NCI-H460 (cell line): ENCODE measurements at regions not wholly inside any gene's neighbourhood (a gene's known extent, or its start where the extent isn't known, plus 50 kb on each side); places are given as distances from the start of the nearest gene placed in this dataset.

Source experiments
- DNase-seq: peaks from one replicate; pipeline ENCODE4 v3.0.0-alpha.2; 2016; ENCODE audit warnings: low read depth; ENCODE audit errors: extremely low read depth

- DNase-seq: no peak
Observed at GRCh38 chrX:99722094-99722493, 688.0 kb downstream of the PCDH19 start.

- no peak for DNase-seq
Observed at GRCh38 chrX:99719140-99719539, 690.9 kb downstream of the PCDH19 start.

GRCh38 chrX:99717716-99718115 lies 692.4 kb downstream of the PCDH19 start:
- no peak for DNase-seq

DNA sequence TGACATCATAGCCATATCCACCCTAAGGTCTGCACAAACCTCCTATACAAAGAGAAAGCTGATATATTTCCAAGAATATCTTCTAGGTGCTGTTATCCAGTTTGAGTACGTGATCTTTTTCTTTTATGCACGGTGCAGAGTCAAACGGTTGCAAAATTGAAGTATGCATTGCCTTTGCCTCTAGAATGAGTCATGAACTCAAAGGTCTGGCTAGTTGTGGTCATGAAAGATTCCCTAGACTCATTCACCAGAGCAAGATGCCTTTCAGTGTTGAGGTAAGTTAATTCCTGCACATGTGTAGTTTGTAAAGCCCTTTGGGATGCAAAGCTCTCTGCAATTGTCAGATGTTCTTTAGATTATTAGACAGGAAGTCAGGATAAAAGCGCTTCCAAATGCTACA lies 704.4 kb downstream of the PCDH19 start:
- no peak for DNase-seq

DNA sequence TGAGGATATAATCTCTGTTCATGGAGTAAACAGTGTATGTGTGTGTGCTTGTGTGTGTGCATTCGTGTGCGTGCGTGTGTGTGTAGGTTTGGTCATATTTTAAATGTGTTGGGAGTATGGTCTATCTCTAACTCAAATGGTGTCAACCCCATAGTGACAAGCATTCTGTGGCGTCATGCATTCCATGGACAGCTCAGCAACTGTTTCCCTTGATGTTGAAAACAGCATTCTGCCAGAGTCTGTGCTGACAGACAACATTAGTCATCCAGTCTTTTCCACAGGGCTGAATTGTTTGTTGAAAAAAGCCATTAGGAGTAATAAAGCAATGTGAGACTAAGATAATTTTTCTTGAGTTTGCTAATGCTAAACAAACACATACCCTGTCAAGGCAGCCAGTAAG lies 706.6 kb downstream of the PCDH19 start:
- no peak for DNase-seq

DNA sequence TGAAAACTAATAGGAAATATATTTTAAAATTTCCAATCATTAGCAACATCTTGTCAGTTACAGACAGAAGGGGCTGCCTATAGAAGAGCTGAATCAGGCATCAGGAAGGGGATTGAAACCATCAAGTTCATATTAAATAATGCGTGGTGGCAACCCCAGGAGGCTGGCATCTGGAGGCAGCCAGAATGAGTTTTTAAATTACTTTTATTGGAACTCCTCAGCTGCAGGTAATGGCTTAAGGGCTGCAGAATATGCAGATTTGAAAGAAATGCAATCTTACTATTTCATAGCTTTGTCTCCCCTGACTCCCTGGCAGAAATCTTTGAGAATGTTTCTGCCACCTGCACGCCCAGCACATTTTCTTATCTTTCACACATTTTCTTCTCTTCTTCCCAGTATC lies 711.6 kb downstream of the PCDH19 start:
- DNase-seq: no peak

DNA sequence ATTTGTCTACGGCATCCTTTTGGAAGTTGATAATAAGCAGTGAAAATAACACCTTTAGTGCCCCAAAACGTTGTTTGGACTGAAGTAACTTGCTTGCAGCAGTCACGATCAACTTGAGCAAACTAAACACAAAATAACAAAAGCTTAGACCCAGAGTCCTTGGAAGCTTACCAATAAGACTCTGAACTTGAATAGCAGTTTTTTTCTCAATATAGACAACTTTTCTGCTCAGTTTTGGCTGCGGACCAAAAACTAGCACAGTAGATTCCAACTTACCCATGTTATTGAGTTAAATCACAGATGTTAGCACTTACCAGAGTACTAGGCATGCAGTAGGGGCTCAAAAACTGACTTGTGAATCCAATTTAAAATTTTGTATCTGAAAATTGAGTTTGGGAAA lies 746.9 kb downstream of the PCDH19 start:
- DNase-seq: no peak

- no peak for DNase-seq
Observed at GRCh38 chrX:99654188-99654587, 755.9 kb downstream of the PCDH19 start.

DNA sequence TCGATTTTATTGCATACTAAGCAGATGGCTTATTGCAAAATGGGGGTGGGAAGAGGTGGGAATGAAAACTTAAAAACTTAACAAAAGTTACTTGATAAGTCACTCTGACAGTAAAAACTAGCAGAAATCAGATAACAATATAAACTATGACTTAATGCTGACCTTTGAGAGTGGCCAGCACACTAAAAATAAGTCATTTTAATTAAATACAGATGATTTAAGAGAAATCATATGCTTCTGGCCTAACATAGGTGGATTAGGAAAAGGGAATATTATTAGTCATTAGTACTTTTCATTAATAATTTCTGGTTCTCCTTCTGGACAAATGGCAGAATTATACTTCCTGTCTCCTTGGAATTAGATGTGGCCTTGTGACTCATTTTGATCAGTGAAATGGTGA lies 756.7 kb downstream of the PCDH19 start:
- DNase-seq: no peak

- DNase-seq: no peak
Observed at GRCh38 chrX:99613041-99613440, 797.0 kb downstream of the PCDH19 start.

DNA sequence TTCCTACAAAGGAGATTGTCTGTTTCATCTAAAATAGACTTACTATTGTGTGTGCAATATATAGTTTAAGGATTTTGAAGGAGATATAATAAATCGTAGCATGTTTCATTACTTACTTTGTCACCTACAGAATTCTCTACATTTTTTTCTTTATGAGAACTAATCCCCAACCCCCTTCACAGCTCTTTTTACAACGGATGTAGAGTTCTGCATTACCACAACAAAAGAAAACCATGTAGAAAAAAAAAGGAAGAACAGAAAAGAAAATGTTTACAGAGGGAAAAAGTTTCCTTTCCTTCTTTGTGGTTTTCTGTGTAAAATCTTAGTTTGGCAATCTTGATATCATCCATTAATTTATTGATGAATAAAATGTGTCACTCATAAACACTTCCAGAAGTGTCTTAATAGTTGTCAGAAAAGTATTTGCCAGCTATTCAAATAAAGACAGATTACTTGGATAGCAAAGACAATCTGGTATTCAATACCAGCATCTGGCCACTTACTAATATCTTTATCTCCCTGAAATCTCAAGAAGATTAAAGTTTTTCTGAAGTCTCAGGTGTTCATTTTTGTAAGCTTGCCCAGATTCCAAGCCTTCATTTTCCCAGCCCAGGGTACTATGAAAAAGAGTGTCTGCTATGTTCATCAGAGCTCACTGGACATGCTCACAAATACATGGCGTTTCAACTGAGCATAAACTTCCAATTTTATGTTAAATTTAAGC lies 806.8 kb downstream of the PCDH19 start:
- no peak for DNase-seq

DNA sequence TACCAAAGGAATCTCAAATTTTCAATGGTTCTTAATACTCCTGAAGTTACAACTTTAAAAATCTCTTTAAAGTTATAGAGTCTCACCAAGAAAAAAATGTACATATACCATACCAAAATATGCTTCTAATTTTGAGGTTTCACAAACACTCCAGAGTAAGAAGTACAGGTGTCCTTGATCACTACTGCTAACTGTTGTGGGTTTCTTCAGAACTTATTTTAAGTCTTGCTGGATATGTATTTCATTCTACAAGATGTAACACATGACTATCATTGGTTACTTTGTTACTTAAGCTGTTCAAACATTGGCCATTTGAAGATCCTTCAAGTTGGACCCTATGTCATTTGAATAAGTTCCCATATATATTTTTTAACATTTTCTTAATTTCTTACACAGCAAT lies 808.0 kb downstream of the PCDH19 start:
- no peak for DNase-seq

- no peak for DNase-seq
Observed at GRCh38 chrX:99588936-99589335, 821.1 kb downstream of the PCDH19 start.

DNA sequence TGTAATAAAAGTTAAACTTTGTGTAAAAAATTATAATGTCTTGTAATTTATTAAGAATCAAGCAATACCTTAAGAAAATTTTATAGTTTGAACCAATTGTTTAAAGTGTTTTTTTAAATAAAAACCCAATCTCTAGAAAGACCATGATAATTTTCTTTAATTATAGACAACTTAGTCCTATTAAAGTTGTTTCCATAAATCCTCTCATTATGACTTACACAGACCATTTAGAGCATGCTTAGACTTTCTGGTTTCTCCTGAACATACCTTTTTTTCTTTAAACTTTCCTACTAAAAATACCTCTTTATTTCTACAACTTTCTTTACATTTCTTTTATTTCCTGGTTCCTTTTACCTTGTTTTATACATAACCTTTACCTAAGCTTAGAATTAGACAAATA lies 837.4 kb downstream of the PCDH19 start:
- no peak for DNase-seq

- DNase-seq: no peak
Observed at GRCh38 chrX:99549381-99549780, 860.7 kb downstream of the PCDH19 start.

GRCh38 chrX:99522450-99522849 lies 887.6 kb downstream of the PCDH19 start:
- no peak for DNase-seq

DNA sequence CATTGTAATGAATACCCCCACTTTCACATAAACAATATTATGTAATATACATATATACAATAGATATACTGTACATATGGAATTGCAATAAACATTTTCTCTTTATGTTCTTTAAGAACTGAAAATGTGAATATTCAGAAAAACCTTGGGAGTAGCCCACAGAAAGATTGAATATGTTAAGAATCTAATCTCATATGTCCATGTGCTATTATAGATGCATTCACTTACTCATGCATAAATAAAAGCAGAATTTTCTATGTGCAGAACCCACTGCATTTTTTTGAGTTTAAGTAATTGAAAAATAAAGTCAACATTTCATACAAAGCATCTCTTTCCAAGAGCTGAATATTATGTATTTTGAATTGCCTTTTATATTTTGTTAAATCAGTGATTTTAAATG lies 902.3 kb downstream of the PCDH19 start:
- no peak for DNase-seq

GRCh38 chrX:99495453-99495852 lies 914.6 kb downstream of the PCDH19 start:
- no peak for DNase-seq

GRCh38 chrX:99494668-99495067 lies 915.4 kb downstream of the PCDH19 start:
- DNase-seq: no peak

- DNase-seq: no peak
Observed at GRCh38 chrX:99480728-99481127, 929.3 kb downstream of the PCDH19 start.

DNA sequence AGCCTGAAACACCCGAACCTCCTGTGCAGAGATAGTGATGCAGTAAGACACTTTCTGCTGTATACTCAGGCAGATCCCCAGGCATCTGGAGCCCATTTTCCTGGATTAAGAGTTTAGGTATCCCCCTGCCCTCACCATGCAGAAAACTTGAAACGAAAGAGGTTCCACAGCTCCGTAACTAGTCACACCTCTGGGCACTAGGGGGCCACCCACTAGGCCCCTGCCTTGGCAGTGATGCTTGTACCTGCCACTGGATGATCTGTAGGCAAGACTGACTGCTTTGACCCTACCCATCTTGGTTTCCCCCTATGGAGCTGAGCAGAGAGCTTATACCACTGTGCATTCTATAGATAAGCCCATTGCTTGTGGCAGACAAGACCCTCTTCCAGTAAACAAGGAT lies 940.6 kb downstream of the PCDH19 start:
- no peak for DNase-seq

- no peak for DNase-seq
Observed at GRCh38 chrX:99468993-99469392, 941.1 kb downstream of the PCDH19 start.

DNA sequence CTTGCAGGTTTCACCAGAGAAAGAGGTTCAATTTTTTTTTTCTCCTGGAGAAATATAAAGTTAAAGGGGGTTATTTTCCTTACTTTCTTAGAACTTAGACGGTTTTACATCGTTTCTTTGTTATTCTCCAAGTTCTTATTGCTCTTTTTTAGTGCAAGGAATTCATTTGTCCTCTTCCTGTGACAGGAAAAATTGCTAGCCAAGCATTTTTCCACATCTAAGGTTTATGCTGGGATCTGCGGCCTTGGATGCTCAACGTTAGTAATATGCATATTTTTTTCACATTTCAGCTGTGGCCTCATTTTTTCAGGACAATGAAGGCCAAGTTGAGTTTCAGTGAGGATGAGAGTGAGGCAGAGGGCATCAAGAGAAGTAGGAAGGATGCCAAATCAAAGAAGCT lies 948.9 kb downstream of the PCDH19 start:
- DNase-seq: no peak
